HuH-7.5 (cell line): ENCODE measurements at regions not wholly inside any gene's neighbourhood (a gene's known extent, or its start where the extent isn't known, plus 50 kb on each side); places are given as distances from the start of the nearest gene placed in this dataset.

Experiments used
- DNase-seq: peaks from one replicate; pipeline ENCODE4 v3.0.0; 2011; ENCODE audit warnings: low spot score

GRCh38 chr5:109945097-109945678 is 255.5 kb downstream of the MAN2A1 start:
- no peak for DNase-seq

DNA sequence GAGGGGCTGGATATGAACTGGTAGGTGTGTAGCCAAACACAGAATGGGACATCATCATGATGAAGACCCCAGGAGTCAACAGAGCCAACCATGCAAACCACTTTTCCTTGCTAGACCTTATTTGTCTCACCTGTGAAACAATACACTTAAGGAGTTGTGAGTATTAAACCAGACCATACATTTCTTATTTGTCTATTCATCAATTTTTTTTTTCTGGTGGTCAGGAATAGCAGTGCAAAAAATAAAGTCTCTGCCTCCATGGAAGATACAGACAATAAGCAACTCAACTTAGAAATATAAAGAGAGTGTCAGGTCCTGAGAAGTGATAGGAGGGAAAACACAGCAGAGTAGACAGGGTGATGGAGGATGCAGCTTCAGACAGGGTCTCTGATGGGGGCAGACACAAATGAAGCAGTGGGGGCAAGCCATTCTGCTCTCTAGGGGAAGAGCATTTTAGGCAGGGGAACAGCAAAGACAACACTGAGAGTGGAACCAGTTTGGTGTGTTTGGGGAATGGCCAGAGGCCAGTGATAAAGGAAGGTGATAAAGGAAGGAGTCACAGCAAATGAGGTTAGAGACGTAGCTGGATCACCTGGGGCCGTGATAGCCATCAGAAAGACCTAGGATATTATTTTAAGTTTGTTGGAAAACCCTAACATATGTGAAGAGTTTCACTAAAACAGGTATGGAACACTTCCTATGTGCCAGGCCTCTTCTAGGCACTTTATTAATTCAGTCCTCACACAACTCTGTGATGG is 256.2 kb downstream of the MAN2A1 start:
- no peak for DNase-seq

GRCh38 chr5:109946610-109947009 is 256.9 kb downstream of the MAN2A1 start:
- no peak for DNase-seq

DNA sequence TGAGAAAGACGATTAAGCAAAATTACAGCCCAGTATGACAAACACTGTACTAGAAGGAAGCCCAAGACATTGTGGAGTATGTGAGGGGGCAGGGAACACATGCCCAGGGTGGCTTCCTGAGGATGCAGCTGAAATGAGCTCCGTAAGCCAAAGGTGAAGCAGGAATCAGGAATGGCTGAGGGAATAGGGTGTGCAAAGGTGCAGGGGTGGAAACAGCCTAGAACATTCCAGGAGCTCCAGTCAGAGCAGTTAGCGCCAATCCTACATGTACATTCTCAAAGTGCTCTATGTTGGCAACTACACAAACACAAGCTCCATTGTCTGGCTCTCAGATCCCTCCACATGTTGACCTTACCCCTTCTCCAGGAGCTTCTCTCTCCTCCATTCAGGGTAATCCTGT is 257.9 kb downstream of the MAN2A1 start:
- no peak for DNase-seq

GRCh38 chr5:109950634-109951033 is 260.9 kb downstream of the MAN2A1 start:
- no peak for DNase-seq

DNA sequence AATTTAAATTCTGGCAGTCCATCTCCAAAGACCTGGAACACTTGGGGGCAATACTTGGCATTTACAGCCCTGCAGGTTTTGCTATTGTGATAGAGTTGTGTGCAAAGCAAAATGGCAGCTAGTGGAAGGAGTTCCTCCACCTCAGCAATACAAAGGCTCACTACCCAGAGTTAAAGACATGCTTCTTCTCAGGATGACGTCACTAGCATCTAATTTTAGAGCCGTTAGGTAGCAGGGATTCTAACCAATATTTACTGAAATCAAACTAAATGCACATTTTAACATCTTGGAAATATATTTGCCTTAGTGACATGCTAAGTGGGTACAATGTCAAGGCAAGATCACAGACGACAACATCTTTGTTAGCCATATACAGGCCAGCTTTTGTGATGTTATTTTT is 261.6 kb downstream of the MAN2A1 start:
- no peak for DNase-seq

GRCh38 chr5:109951758-109952157 is 262.0 kb downstream of the MAN2A1 start:
- DNase-seq: no peak

GRCh38 chr5:109953761-109954160 is 264.0 kb downstream of the MAN2A1 start:
- DNase-seq: no peak

DNA sequence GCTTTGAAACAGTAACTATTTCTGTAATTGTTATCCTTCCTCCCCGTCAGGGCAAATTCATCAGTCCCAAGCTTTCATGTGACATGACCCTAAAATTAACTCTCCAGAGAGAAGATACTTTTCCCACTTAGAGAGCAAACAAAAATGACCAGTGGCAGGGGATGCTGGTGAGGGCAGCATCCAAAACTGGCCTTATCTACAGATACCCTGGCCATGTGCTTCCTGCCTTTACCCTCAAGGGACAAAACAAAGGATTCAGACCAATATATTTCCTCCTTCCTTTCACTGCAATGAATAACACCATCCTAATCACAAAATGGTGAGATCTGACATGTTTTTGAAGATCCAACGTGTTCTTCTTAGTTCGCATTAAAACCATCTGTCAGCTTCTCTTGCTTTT is 267.2 kb downstream of the MAN2A1 start:
- no peak for DNase-seq

DNA sequence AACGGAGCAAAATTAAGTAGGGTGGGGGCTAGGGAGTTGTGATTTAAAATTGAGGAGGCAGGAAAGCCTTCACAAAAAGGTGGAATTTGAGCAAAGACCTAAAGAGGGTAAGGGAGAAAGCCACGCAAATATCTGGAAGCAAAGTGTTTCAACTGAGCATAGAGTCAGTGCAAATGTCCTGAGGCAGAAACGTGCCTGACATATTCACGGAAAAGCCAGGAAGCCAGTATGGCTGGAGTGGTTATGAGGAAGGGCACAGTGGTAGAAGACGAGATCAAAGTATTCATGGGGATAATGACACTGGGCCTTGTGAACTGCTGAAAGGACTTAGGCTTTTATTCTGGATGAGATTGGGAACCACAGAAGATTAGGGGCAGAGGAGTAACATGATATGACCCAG is 268.4 kb downstream of the MAN2A1 start:
- no peak for DNase-seq

GRCh38 chr5:109959652-109960051 is 269.9 kb downstream of the MAN2A1 start:
- DNase-seq: no peak

- no peak for DNase-seq
Measured at GRCh38 chr5:109961751-109962150, 272.0 kb downstream of the MAN2A1 start.

DNA sequence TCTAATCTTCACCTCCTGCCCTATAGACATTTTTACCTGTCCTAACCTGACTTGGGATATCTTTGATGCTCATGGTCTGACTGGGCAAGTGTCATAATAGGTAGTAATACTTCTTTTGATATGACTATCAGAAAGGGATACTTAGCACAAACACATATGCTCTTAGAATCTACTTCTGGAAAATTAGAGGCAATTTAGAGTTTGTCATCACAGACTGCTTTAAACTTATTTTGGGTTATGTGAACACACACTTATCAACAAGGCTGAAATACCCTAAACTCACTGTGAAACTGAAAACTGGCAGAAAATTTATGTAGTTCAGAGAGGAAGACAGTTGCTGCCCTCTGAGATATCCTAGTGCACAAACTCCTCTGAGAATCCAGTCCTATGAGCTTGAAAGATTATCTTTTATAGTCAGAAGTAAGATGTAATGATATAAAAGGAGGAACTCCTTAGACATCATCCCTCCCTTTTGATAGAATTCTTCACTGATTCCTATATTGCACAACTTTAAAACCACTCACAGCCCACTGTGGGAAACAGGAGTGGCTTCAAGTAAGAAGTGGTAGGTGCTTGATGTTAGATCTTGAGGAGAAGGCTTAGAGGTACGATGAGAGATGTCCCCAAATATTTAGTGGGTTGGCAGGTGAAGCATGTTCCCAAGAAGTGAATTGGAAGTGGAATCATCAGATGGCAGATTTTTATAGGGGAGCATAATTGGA is 273.3 kb downstream of the MAN2A1 start:
- DNase-seq: no peak

DNA sequence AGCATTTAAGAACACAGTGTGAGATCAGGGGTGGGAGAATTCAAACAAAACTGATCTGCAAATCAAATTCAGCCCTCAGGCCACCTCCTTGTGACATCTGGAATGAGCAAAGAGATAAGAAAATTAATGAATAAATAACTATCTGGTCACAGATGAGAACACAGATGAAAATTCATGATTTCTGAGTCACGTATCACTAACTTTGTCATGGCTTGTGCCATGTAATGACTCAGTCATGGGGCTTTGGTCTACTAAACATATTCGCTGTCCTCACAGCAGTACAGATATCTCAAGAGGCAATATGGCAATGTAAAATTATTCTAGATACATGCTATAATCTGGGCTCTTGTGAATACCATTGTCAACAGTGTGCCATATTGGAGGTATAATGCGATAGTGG is 274.4 kb downstream of the MAN2A1 start:
- DNase-seq: no peak

- DNase-seq: no peak
Measured at GRCh38 chr5:109965634-109966033, 275.9 kb downstream of the MAN2A1 start.

DNA sequence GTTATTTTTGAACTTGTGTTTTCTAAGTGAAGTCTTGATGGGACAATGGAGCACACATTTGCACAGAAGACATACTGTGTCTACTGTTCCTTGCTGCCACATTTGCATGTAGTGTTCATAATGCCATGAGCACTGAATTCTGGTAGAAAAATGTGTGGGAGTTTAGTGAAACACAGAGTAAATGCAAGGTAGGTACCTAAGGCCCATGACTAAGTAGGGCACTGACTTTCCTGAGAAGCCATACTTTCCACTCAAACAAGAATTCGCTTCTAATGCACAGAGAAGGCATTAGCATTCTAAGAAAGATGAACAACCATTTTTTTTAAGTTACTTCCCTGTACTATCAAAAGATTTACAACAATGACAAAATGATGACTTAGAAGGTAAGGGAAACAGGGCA is 282.2 kb downstream of the MAN2A1 start:
- no peak for DNase-seq

- DNase-seq: no peak
Measured at GRCh38 chr5:109981979-109982378, 292.3 kb downstream of the MAN2A1 start.

GRCh38 chr5:109982966-109983534 is 293.3 kb downstream of the MAN2A1 start:
- DNase-seq: no peak

DNA sequence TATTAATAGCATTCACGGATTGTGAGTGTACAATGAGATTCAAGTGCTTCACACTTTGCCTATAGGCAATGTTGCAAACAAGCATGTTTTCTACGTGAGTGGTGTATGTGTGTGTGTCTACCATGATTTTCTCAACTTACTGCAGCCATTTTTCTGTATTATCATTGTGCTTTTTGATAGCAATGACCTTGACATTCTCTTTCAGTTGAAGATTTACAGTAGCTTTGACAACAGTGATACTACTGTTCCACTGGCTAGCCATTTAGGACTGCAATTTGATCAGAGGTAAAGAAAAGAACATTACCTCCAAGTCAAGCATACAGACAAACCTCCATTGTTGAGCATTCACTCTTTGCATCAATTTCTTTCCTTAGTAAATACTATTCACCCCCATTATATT is 297.0 kb downstream of the MAN2A1 start:
- DNase-seq: no peak

GRCh38 chr5:109987355-109987754 is 297.6 kb downstream of the MAN2A1 start:
- DNase-seq: no peak

DNA sequence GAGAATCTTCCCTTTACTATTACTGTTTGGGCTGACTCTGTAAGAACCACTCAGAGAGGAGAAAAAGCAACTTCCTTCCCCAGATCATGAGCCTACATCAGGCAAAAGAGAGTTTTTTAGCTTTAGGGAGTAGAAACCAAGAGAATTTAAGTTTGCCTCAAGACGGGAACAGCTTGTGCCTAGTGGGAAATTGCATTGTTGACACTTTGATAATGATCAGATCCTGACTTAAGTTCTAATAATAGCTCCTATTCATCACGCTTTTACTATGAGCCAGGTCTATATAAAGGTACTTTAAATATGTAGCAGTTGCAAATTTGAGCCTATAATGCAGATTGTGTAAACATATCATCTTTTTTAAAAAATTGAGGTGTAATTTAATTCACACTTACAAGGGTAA is 298.2 kb downstream of the MAN2A1 start:
- DNase-seq: no peak

DNA sequence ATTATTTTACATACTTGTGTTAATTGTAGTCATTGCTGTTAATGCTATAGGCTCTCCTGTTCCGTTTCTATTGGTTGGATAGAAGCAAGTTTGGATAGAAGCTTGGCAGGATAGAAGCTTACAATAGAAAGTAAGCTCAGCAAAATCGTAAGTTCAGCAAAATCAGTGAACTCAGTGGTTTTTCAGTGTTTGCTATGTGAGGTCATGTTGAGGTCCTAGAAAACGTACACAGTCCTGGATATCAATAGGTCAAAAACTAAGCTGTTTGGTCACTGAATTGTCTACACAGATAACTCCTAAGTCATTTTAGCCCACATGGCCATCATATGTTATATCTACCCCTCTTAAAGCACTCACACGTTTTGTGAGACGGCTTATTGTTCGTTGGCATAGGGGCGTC is 299.4 kb downstream of the MAN2A1 start:
- no peak for DNase-seq
